GM06990 (cell line): ENCODE measurements at regions not wholly inside any gene's neighbourhood (a gene's known extent, or its start where the extent isn't known, plus 50 kb on each side); places are given as distances from the start of the nearest gene placed in this dataset.

Experiments used
- DNase-seq: peaks from one replicate; pipeline ENCODE4 v3.0.0-alpha.2; 2011; ENCODE audit not compliant: insufficient read length; ENCODE audit errors: extremely low read depth
- H3K27me3 ChIP-seq: replicated peaks from 2 replicates; pipeline ENCODE4 v1.6.0; 2011; ENCODE audit warnings: low read length; ENCODE audit not compliant: control insufficient read depth, insufficient read depth
- H3K36me3 ChIP-seq: 2 replicates; pipeline ENCODE4 v1.5.1; 2011; ENCODE audit warnings: low read length; ENCODE audit not compliant: control insufficient read depth, insufficient read depth
- H3K4me3 ChIP-seq: replicated peaks from 2 replicates; pipeline ENCODE4 v1.5.1; 2011; ENCODE audit warnings: low read depth, mild to moderate bottlenecking, control low read depth, low read length
- CTCF ChIP-seq: IDR thresholded peaks from 2 replicates; pipeline ENCODE4 v1.5.1; 2011; ENCODE audit warnings: low read length, control low read depth, mild to moderate bottlenecking, inconsistent platforms; ENCODE audit not compliant: insufficient read depth, poor library complexity, severe bottlenecking

GRCh38 chr21:24989516-24989915, 617.8 kb downstream of the MRPL39 start:
- no peak for TF ChIP-seq CTCF
- Histone ChIP-seq H3K4me3 (no peak overlapping the region), H3K36me3 (no peaks in the 10 kb centered on the region), H3K27me3 (no peaks in the 10 kb centered on the region)
- DNase-seq: no peak

GRCh38 chr21:24988941-24989340, 618.3 kb downstream of the MRPL39 start:
- Histone ChIP-seq H3K27me3 (no peaks in the 10 kb centered on the region), H3K4me3 (no peak overlapping the region), H3K36me3 (no peaks in the 10 kb centered on the region)
- no peak for TF ChIP-seq CTCF
- no peak for DNase-seq

- DNase-seq: peak; percentile 16
- Histone ChIP-seq H3K27me3 (no peaks in the 10 kb centered on the region), H3K4me3 (no peak overlapping the region), H3K36me3 (no peaks in the 10 kb centered on the region)
- no peak for TF ChIP-seq CTCF
Observed at GRCh38 chr21:24976238-24976637, 631.0 kb downstream of the MRPL39 start.

- no peak for TF ChIP-seq CTCF
- Histone ChIP-seq H3K4me3 (no peak overlapping the region), H3K36me3 (no peaks in the 10 kb centered on the region), H3K27me3 (no peaks in the 10 kb centered on the region)
- DNase-seq: no peak
Observed at GRCh38 chr21:24969068-24969467, 638.2 kb downstream of the MRPL39 start.

- Histone ChIP-seq H3K36me3 (no peaks in the 10 kb centered on the region), H3K4me3 (no peak overlapping the region), H3K27me3 (no peaks in the 10 kb centered on the region)
- no peak for TF ChIP-seq CTCF
- DNase-seq: peak; percentile 53
Observed at GRCh38 chr21:24955275-24955961, 651.9 kb downstream of the MRPL39 start.

GRCh38 chr21:24948186-24948585, 659.1 kb downstream of the MRPL39 start:
- DNase-seq: no peak
- Histone ChIP-seq H3K27me3 (no peaks in the 10 kb centered on the region; the same call in 1 of the 2 replicates), H3K4me3 (no peak overlapping the region), H3K36me3 (no peaks in the 10 kb centered on the region)
- no peak for TF ChIP-seq CTCF
